BLaER1 treated with 17β-estradiol and CSF1 and Interleukin-3, amounts not matched to agents 10 nM and 100 nM (cell line): ENCODE measurements at regions not wholly inside any gene's neighbourhood (a gene's known extent, or its start where the extent isn't known, plus 50 kb on each side); places are given as distances from the start of the nearest gene placed in this dataset.
"Not testable (repeated sequence)": the region's sequence is repeated elsewhere in the genome, so short reads cannot be mapped to it uniquely, and the experiment has no call there.

Experiments used
- H3K27ac ChIP-seq, 11 experiments: shearing (Covaris generic); formaldehyde crosslinking; 2 replicates each; pipeline ENCODE4 v1.8.1; 2022
- H3K27me3 ChIP-seq, 11 experiments: shearing (Covaris generic); formaldehyde crosslinking; 2 replicates each; pipeline ENCODE4 v1.8.1; 2022
- H3K36me3 ChIP-seq, 11 experiments: shearing (Covaris generic); formaldehyde crosslinking; 2 replicates each; pipeline ENCODE4 v1.8.1; 2022
- H3K4me1 ChIP-seq, 10 experiments: shearing (Covaris generic); formaldehyde crosslinking; 2 replicates each; pipeline ENCODE4 v1.8.1; 2022
- H3K4me2 ChIP-seq, 11 experiments: shearing (Covaris generic); formaldehyde crosslinking; 2 replicates each; pipeline ENCODE4 v1.8.1; 2022
- H3K4me3 ChIP-seq, 10 experiments: shearing (Covaris generic); formaldehyde crosslinking; 2 replicates each; pipeline ENCODE4 v1.8.1; 2022
- H3K9ac ChIP-seq, 11 experiments: shearing (Covaris generic); formaldehyde crosslinking; 2 replicates each; pipeline ENCODE4 v1.8.1; 2022
- H3K9me3 ChIP-seq, 11 experiments: shearing (Covaris generic); formaldehyde crosslinking; replicated peaks in 1 of 11; 2 replicates each; pipeline ENCODE4 v1.8.1; 2022
- H4K20me1 ChIP-seq, 11 experiments: shearing (Covaris generic); formaldehyde crosslinking; 2 replicates each; pipeline ENCODE4 v1.8.1; 2022
- Cebpa-rat ChIP-seq, 11 experiments: shearing (Covaris generic); IDR thresholded peaks; 2 replicates each; pipeline ENCODE4 v1.8.1; 2022

DNA sequence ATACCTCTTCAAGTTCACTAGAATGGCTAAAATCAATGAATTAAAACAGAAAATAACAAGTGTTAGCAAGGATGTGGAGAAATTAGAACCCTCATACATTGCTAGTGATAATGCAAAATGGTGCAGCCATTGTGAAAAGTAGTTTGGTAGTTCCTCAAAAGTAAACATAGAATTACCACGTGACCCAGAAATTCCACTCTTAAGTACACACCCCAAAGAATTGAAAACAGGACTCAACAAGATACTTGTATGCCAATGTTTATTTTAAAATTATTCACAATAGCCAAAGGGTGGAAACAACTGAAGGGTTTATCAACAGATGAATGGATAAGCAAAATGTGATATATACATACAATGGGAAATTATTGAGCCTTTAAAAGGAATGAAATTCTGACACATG is 70.3 kb downstream of the BARX1 start:
- no peak overlapping the region for H3K4me3 ChIP-seq
- H3K9ac ChIP-seq = no peak overlapping the region
- H3K9me3 ChIP-seq = peaks cover 0 to 3% (median 0%) of the 10 kb centered on the region in 11 experiments; a peak in 1 of 22 replicates
- H4K20me1 ChIP-seq = no peaks in the 10 kb centered on the region
- no peaks in the 10 kb centered on the region for H3K4me1 ChIP-seq
- no peak overlapping the region for H3K27ac ChIP-seq
- no peaks in the 10 kb centered on the region for H3K27me3 ChIP-seq
- no peak for TF ChIP-seq Cebpa-rat (IDR thresholded peaks at IDR 0.05)
- H3K4me2 ChIP-seq = no peak overlapping the region
- no peaks in the 10 kb centered on the region for H3K36me3 ChIP-seq

DNA sequence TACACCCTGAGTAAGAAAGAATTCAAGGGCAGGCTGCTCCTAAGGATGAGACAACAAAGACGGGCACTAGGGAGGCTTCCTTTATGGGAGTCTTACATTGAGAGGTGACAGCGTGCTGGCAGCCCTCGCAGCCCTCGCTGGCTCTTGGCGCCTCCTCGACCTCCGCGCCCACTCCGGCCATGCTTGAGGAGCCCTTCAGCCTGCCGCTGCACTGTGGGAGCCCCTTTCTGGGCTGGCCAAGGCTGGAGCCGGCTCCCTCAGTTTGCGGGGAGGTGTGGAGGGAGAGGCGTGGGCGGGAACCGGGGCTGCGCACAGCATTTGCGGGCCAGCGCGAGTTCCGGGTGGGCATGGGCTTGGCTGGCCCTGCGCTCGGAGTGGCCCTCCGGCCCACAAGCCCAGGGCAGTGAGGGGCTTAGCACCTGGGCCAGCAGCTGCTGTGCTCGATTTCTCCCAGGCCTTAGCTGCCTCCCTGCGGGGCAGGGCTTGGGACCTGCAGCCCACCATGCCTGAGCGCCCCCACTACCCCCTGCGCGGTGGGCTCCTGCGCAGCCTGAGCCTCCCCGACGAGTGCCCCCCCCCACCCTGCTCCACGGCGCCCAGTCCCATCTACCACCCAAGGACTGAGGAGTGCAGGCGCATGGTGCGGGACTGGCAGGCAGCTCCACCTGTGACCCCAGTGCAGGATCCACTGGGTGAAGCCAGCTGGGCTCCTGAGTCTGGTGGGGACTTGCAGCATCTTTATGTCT is 75.3 kb downstream of the BARX1 start:
- peaks cover 8 to 22% (median 18%) of the 10 kb centered on the region in 11 experiments for H3K9me3 ChIP-seq
- not testable (repeated sequence) for H3K4me2 ChIP-seq, H3K27ac ChIP-seq, H3K36me3 ChIP-seq, H3K27me3 ChIP-seq, H3K4me1 ChIP-seq, H4K20me1 ChIP-seq, H3K4me3 ChIP-seq, H3K9ac ChIP-seq

DNA sequence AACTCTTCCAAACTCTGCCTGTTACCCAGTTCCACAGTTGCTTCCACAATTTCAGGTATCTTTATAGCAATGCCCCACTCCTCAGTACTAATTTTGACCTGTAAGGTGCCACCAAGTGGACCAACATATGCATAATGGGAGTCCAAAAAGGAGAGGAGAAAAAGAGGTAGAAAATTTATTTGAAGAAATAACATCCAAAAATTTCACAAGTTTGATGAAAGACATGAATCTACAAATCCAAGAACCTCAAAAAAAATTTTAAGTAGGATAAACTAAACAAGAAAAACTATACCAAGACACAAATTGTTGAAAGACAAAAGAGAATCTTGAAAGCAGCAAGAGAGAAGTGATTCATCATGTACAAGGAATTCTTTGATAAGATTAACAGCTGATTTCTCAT is 79.8 kb downstream of the BARX1 start:
- peaks cover 36 to 49% (median 42%) of the 10 kb centered on the region in 11 experiments for H3K9me3 ChIP-seq
- H3K27me3 ChIP-seq = no peaks in the 10 kb centered on the region
- no peaks in the 10 kb centered on the region for H4K20me1 ChIP-seq
- no peak overlapping the region for H3K27ac ChIP-seq
- no peak overlapping the region for H3K4me2 ChIP-seq
- H3K9ac ChIP-seq = no peak overlapping the region
- H3K36me3 ChIP-seq = peaks cover 0 to 9% (median 0%) of the 10 kb centered on the region in 11 experiments; a peak in 6 of 22 replicates
- no peaks in the 10 kb centered on the region for H3K4me1 ChIP-seq
- TF ChIP-seq Cebpa-rat (IDR thresholded peaks at IDR 0.05) = no peak
- no peak overlapping the region for H3K4me3 ChIP-seq

DNA sequence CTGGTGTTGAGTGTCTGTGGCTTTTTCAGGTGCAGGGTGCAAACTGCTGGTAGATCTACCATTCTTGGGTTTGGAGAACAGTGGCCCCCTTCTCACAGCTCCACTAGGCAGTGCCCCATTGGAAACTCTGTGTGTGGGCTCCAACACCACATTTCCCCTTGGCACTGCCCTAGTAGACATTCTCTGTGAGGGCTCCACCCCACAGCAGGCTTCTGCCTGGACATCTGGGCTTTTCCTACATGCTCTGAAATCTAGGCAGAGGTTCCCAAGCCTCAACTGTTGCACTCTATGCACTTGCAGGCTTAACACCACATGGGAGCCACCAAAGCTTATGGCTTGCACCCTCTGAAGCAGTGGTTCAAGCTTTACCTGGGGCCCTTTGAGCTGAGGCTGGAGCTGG is 80.9 kb downstream of the BARX1 start:
- Histone ChIP-seq H3K9me3 (peaks cover 36 to 49% (median 42%) of the 10 kb centered on the region in 11 experiments), H4K20me1 (no peaks in the 10 kb centered on the region), H3K4me3 (peak overlapping the region in 3 of 10 experiments; percentile 4 to 22 (median 21); a peak in 1 of 20 replicates), H3K36me3 (peaks cover 0 to 9% (median 0%) of the 10 kb centered on the region in 11 experiments; a peak in 6 of 22 replicates), H3K9ac (no peak overlapping the region), H3K4me1 (0 out of 20 replicates have a peak, but pooled peaks cover 0 to 5% (median 0%) of the 10 kb centered on the region in 10 experiments), H3K27ac (no peak overlapping the region), H3K4me2 (no peak overlapping the region), H3K27me3 (no peaks in the 10 kb centered on the region)
- no peak for TF ChIP-seq Cebpa-rat (IDR thresholded peaks at IDR 0.05)

DNA sequence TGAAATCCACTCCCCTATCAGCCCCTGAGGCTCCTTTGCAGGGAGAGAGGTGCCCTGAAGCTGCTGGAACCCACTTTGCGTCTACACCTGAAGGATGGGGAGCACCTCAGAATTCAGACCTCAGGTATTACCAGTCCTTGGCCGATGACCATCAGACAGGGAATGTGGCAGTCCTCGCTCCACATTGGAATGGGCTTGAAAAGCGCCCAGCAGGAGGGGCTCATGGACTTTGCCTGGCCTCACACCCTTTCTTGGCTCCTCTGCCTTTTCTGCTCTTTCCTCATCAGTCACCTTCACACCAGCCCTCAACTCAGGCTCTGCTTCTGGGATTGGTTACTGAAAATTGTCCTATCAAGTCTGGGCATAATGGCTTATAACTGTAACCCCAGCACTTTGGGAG is 83.9 kb downstream of the BARX1 start:
- no peak overlapping the region for H3K4me2 ChIP-seq
- H3K27ac ChIP-seq = no peak overlapping the region
- peaks cover 31 to 44% (median 39%) of the 10 kb centered on the region in 11 experiments for H3K9me3 ChIP-seq
- H3K4me3 ChIP-seq = no peak overlapping the region
- no peak overlapping the region for H3K9ac ChIP-seq
- H3K4me1 ChIP-seq = 0 out of 20 replicates have a peak, but pooled peaks cover 0 to 5% (median 0%) of the 10 kb centered on the region in 10 experiments
- H3K27me3 ChIP-seq = no peaks in the 10 kb centered on the region
- peaks cover 0 to 9% (median 0%) of the 10 kb centered on the region in 11 experiments; a peak in 6 of 22 replicates for H3K36me3 ChIP-seq
- no peaks in the 10 kb centered on the region for H4K20me1 ChIP-seq
- TF ChIP-seq Cebpa-rat (IDR thresholded peaks at IDR 0.05) = no peak

DNA sequence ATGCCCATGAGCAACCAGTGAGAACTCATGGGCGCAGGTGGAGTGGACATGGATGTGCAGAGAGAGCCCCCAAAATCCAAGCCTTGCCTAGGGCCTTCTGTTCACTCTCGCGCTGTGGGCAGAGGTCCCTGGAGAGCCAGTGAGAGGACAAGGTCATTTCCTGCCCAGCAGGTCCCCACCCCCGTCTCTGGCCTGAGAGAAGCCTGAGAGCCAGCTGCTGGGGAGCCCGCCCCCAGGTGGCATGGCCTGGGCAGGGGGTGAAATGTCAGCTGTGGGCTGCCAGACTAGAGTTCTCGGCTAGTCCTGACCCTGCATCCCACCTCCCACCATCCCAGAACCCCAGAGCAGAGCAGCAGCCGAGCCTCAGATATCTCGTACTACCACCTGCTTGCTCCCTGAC is 85.3 kb downstream of the BARX1 start:
- Histone ChIP-seq H3K4me1 (0 out of 20 replicates have a peak, but pooled peaks cover 0 to 5% (median 0%) of the 10 kb centered on the region in 10 experiments), H3K9ac (no peak overlapping the region), H3K9me3 (peaks cover 18 to 30% (median 25%) of the 10 kb centered on the region in 11 experiments), H3K36me3 (peaks cover 0 to 8% (median 0%) of the 10 kb centered on the region in 11 experiments; a peak in 5 of 22 replicates), H3K4me2 (no peak overlapping the region), H3K27ac (no peak overlapping the region), H4K20me1 (no peaks in the 10 kb centered on the region), H3K27me3 (no peaks in the 10 kb centered on the region), H3K4me3 (no peak overlapping the region)
- TF ChIP-seq Cebpa-rat (IDR thresholded peaks at IDR 0.05) = no peak

DNA sequence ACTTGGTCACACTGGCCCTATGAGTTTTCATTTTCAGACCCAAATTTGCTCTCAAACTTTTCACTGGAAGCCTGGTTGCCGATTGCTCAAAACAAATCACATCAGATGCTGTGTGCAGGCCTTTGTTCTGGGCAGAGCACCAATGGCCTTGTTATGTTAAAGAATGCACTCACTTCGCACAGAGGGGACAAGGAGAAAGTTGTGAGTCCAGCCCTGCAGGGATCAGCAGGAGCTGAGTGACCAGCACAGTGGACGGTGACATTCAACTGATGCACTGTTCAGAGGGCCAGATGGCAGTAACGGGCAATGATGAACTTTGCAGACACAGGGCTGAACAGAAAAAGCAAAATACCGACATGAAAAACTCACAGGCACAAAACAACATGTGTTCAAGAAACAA is 86.1 kb downstream of the BARX1 start:
- TF ChIP-seq Cebpa-rat (IDR thresholded peaks at IDR 0.05) = no peak
- Histone ChIP-seq H3K9me3 (peaks cover 11 to 22% (median 17%) of the 10 kb centered on the region in 11 experiments), H4K20me1 (no peaks in the 10 kb centered on the region), H3K27me3 (no peaks in the 10 kb centered on the region), H3K27ac (no peak overlapping the region), H3K36me3 (peaks cover 0 to under 1% (median 0%) of the 10 kb centered on the region in 11 experiments; a peak in 2 of 22 replicates), H3K4me2 (no peak overlapping the region), H3K4me1 (0 out of 20 replicates have a peak, but pooled peaks cover 0 to 5% (median 0%) of the 10 kb centered on the region in 10 experiments), H3K9ac (no peak overlapping the region), H3K4me3 (no peak overlapping the region)

DNA sequence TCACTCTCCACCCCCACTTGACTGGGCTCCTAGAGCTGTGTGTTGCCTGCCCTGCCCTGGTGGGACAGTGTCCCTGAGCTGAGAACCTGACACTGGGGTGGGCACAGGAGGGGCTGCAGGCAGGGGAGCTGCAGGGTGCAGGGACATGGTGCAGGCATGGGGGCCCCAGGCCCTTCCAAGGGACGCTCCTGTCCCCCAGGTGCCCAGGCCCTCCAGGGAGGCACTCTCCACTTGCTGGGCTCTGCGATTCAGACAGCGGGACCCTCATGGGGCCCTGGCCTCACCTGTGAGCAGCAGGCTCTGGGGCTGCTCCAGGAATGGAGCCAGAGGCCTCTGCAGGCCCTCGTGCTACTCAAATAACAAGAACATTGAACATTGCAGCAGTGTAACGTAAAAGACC is 89.4 kb downstream of the BARX1 start:
- H4K20me1 ChIP-seq = no peaks in the 10 kb centered on the region; a peak in 1 of 22 replicates
- TF ChIP-seq Cebpa-rat (IDR thresholded peaks at IDR 0.05) = no peak
- H3K9me3 ChIP-seq = no peaks in the 10 kb centered on the region; a peak in 2 of 22 replicates
- H3K36me3 ChIP-seq = no peaks in the 10 kb centered on the region
- H3K4me2 ChIP-seq = no peak overlapping the region
- 0 out of 20 replicates have a peak, but pooled peaks cover 0 to 5% (median 0%) of the 10 kb centered on the region in 10 experiments for H3K4me1 ChIP-seq
- H3K4me3 ChIP-seq = no peak overlapping the region
- no peaks in the 10 kb centered on the region for H3K27me3 ChIP-seq
- no peak overlapping the region for H3K9ac ChIP-seq
- no peak overlapping the region for H3K27ac ChIP-seq

DNA sequence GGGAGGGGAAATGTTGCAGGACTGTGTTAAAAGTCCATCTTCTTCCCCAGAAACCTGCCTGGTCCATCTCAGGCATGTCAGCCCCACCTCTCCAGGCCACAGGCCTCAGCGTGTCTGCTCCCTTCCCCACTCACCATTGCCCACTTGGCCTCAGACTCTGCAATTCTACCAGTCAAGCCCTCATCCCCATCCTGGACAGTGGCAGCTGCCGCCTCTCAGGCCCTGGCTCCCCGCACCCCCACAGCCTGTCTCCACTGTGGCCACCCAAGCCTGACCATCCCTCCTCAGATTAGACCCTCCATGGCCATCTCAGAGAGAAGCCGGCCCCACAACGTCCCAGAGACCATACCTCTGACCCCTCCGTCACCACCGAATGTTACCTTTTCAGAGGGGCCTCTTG is 89.9 kb downstream of the BARX1 start:
- Histone ChIP-seq H3K4me2 (no peak overlapping the region), H3K4me3 (no peak overlapping the region), H3K27ac (no peak overlapping the region), H3K4me1 (0 out of 20 replicates have a peak, but pooled peaks cover 0 to 5% (median 0%) of the 10 kb centered on the region in 10 experiments), H3K9me3 (no peaks in the 10 kb centered on the region; a peak in 2 of 22 replicates), H3K36me3 (no peaks in the 10 kb centered on the region), H3K9ac (no peak overlapping the region), H3K27me3 (no peaks in the 10 kb centered on the region), H4K20me1 (no peaks in the 10 kb centered on the region; a peak in 1 of 22 replicates)
- TF ChIP-seq Cebpa-rat (IDR thresholded peaks at IDR 0.05) = no peak
